ENCODE measurements at regions not wholly inside any gene's neighbourhood (a gene's known extent, or its start where the extent isn't known, plus 50 kb on each side); places are given as distances from the start of the nearest gene placed in this dataset.

DNA sequence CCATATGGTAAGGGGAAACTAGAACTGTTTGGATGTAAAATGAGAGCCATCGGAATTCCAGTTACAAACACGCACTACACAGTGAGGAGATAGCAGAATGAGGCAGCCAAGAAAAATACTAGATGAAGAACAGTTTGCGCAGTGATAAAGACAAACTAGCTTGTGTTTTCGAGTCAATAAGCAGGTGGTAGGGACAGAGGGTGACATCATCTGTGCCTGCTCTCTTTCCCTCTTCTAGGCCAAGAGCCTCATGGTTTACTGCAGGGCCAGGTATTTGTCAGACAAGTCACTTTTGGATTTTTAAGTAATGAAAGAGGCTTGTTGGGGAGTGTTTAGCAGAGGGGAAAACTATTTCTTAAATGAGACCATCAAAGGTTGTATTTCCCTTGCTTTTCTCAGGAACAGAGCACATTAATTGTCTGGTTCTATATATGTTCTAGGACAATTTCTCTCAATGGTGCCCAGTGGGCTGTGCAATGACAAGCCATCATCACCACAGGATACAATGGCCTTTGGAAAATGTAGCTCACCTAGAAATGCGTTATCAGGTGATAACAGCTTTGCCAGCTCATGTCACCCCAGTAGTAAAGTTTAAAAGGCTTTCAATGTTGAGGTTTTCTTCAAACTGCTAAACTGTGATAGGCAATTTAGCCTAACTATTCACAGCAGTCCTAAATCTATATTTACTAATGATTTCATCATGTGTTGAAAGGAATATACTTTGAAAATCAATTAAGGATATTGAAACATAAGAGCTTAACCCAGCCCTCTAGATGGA, 1210.3 kb upstream of the ZEB2 start:
- no peak for DNase-seq (ENCODE audit: low read depth in 2 of 2)

GRCh38 chr2:145729481-145729880, 1209.6 kb upstream of the ZEB2 start:
- no peak for DNase-seq (ENCODE audit: low read depth in 2 of 2)

DNA sequence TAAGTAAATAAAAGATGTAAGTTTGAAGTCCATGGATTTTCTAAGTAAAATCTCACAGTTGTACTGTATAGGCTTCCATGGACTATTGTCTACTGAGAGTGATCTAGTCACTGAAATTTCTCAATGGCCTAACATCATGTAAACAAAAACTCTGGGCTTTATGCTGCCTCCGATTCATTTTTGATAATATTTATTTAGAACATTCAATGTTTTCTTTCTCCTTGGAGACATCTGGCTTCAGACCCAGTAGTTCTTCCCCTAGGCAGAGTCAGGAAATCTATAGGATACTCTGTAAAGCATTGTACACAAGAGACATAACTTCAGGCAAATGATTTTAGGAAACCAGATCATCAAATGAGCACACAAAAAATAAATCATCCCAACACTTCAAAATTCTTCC, 1208.6 kb upstream of the ZEB2 start:
- DNase-seq (ENCODE audit: low read depth in 2 of 2) = no peak

DNA sequence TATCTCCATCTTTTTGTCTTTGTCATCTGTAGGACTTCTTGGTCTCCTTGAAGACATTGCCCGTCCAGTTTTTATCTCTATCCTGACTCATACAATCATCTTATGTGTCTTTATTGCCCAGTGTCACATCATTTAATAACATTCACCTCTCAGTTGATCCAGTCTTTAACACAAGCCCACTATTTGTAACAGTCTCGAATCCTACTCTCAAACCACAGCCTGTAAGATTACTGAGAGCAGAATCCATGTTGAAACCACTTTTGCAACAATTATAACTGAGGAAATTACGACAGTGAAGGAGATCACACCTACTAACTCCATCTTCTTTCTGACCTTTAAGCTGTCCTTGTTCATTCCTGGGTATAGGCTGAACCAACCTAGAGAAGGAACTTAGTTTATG, 1206.0 kb upstream of the ZEB2 start:
- DNase-seq (ENCODE audit: low read depth in 2 of 2) = no peak

DNA sequence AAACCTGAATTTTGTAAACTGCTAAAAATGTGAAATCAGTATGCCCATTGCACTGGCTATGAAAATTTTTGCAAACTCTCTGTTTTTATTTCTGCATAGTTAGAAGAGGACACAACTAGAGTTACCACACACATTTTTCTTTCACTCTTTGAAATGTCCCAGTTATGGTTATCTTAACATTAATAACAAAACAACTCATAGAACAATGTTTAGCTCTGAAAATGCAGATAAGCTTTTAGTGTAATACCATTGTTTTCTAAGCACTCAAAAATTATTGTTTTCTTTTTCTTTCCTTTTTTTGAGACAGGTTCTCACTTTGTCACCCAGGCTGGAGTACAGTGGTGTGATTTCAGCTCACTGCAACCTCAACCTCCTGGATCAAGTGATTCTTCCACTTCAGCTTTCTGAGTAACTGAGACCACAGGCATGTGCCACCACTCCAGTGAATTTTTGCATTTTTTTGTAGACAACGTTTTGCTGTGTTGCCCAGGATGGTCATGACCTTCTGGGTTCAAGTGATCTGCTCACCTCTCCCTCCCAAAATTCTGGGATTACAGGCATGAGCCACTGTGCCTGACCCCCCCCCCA, 1204.5 kb upstream of the ZEB2 start:
- no peak for DNase-seq (ENCODE audit: low read depth in 2 of 2)

DNA sequence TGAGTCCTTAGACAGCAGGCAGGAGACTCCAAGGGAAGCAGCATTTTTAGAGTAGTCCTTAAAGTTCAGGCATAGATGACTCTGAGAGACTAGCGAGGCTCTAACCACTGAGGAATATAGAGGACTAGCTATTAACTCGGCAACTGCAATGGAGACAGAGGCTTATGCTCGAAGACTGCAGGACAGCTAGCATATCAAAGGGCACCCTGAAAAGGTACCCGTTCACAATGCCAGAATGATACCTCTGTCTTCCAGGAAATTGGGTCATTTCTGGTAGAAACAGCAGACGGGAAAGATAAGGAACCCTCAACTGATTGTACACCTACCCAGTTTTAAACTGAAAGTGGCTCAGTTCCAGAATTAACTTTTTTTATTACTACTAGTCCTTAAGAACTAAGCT, 1204.0 kb upstream of the ZEB2 start:
- DNase-seq (ENCODE audit: low read depth in 2 of 2) = no peak

DNA sequence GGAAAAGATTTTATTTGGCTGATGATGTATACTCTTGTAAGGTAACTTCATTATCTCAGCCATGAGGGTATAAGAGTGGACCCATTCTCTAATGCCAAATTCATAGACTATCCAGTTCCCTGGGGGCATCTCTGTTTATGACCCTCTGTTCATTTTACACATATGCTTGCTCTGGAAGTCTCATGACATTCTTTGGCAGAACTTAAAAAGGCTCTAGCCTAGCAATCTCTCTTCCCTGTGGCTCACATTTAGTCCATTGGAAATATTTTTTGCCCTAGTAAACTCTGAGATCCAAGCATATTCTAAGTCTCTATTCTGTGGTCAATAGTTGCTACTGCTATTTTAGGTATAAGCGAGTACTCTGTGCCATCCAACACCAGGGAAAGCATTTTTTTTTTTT, 1201.8 kb upstream of the ZEB2 start:
- no peak for DNase-seq (ENCODE audit: low read depth in 2 of 2)

GRCh38 chr2:145715601-145716000, 1195.7 kb upstream of the ZEB2 start:
- no peak for DNase-seq (ENCODE audit: low read depth in 2 of 2)

DNA sequence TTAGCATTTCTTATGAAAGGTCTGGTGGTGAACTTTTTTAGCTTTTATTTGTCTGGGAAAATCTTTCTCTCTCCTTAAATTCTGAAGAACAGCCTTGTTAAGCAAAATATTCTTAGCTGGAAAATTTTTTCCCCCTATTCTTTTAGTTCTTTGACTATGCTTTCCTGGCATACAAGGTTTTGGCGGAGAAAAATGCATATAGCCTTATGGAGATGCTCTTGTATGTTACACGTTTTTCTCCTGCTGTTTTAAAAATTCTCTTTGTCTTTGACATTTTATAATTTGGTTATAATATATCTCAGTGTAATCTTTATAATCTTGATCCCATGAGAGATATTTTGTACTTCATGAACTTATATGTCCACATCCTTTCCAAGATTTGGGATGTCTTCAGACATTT, 1190.4 kb upstream of the ZEB2 start:
- no peak for DNase-seq (ENCODE audit: low read depth in 2 of 2)

GRCh38 chr2:145702305-145702704, 1182.4 kb upstream of the ZEB2 start:
- no peak for DNase-seq (ENCODE audit: low read depth in 2 of 2)

DNA sequence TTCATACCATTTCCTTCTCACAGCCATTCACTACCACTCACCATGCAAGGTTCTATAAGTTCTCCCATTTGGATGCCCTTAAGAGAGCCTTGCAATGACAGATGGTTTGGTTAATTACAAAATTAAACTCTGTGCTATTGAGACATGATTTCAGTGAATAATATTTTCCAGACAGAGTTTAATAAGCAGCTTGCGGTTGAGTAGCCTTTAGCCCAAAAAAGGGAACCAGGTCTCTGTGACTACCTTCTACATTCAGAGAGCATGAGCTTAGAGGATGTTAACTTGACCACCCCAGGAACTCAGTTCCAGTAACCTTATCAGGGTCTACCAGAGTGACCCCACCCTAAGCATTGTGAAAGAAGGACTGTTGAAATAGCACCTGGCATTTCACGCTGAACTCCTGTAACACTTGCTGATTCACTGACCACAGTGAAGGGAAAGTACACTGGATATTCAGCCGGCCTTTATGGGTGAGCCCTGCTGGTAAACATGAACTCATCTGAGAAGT, 1173.1 kb upstream of the ZEB2 start:
- peak in 1 of 2 experiments; percentile 11 for DNase-seq (ENCODE audit: low read depth in 2 of 2)

- DNase-seq (ENCODE audit: low read depth in 2 of 2) = no peak
These were observed 1171.7 kb upstream of the ZEB2 start for GRCh38 chr2:145691659-145692058.

DNA sequence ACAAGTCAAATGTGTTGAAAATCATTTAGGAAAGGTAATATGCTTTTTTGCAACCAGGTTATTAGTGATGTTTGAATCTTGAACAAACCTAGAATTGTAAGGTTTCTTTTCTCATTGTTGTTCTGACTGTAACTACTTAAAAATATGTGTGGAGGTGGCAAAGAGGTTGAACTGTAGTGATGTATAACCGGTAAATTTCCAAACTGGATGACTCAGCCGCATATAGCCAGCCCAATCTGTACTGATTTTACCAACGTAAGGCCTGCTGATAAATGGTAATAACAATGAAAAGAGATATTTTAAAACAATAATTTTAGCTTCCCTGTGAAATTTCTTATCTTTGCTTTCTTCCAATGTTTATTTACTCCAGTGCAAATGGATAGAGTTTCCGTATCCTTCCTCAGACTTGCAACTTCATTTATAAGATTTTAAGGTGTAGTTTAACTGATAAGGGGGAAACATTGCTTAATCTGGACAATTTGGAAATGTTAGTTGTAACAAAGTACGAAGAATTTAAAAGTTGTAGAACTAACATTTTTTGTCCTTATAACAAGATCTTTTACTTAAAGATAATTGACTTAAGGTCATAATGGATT, 1170.4 kb upstream of the ZEB2 start:
- no peak for DNase-seq (ENCODE audit: low read depth in 2 of 2)

- no peak for DNase-seq (ENCODE audit: low read depth in 2 of 2)
These were observed 1169.4 kb upstream of the ZEB2 start for GRCh38 chr2:145689277-145689676.

DNA sequence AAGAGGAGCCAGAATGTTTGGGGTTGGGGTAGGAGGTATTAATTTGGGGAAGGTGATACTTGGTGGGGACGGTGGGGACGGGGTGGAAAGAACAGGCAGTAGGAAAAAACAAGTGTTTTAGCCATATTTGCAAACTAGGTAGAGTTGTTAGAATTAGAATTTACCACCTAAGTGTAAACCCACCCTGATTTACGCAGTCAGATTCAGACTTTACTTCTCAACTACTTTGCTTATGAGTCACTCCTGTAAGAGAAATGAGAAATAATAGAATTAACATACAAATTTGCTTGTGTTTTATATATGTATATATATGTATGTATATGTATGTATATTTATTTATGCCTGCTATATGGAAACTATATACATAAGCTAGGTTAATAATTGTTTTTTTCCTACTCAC, 1168.2 kb upstream of the ZEB2 start:
- DNase-seq (ENCODE audit: low read depth in 2 of 2) = no peak

GRCh38 chr2:145687442-145688134, 1167.7 kb upstream of the ZEB2 start:
- DNase-seq (ENCODE audit: low read depth in 2 of 2) = no peak

GRCh38 chr2:145685383-145686050, 1165.6 kb upstream of the ZEB2 start:
- no peak for DNase-seq (ENCODE audit: low read depth in 2 of 2)

DNA sequence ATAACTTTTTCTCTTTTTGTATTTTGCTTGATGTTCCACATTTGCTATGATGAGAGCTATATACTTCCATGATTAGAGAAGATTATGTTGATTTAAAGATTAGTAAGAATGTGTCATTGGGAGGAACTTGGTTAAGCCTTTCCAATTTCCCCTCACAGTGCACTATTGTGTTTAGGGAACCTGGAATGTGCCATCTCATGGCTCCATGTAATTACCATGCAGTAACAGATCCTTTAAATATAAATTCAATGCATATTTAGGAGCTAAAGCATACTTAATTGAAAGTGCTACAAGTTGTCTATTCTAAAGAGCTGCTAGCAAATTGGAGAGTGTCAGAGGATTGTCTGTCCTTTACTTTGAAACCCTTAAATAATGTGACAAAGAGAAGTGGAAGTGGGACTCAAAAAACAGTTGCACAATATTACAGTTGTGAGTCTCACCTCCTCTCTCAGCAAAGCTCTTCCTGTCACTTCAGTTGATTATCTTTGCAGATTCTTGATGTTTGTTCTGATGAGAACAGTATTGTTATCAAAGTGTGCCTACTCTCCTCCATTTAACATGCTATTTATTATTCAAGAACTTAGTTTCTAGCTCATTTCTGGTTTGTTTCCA, 1162.7 kb upstream of the ZEB2 start:
- no peak for DNase-seq (ENCODE audit: low read depth in 2 of 2)

DNA sequence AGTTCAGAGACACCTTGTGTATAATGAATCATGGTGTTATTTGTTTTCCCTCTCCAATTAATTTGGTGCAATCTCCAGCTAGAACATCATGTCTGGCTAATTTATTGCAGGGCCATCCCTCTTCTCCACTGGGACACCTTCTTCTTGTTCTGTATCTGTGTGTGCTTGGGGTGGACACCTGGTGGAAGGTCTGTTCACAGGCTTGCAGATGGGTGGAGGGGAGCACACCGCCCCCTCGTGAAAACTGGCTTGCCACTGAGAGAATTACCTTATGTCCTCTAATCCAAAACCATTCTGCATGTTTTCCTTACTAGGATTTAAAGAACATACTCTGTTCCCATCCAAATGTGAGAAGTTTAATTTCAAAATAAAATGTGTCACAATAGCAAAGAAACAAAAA, 1160.4 kb upstream of the ZEB2 start:
- DNase-seq (ENCODE audit: low read depth in 2 of 2) = no peak

DNA sequence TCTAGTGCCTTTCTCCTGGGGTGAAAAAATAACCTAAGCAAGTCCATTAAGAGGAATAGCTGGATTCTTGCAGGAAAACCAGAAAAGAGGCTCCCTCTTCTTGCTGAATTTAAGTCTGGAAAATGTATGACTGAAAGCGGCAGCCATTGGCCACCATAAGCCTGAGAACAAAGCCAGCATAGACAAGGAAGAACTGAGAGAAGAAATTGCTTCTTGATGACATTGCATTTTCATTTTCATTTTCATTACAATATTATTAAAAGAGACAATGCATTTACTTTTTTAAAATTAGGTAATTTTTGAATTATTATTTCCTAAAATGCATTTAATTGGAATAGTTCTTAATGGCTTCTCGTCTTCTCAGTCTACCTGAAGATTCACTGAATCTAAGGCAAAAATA, 1157.5 kb upstream of the ZEB2 start:
- no peak for DNase-seq (ENCODE audit: low read depth in 2 of 2)

DNA sequence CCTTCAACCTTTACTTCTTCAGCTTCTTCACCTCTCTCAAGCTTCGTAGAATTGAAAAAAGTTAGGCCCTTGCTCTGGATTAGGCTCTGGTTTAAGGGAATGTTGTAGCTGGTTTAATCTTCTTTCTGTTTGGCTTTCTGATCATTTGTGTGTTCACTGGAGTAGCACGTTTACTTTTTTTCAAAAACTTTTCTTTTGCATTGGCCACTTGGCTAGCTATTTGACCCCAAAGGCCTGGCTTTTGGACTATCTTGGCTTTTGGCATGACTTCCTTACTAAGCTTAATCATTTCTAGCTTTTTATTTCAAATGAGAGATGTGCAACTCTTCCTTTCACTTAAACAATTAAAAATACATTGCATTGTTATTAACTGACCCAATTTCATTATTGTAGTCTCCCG, 1154.8 kb upstream of the ZEB2 start:
- no peak for DNase-seq (ENCODE audit: low read depth in 2 of 2)

DNA sequence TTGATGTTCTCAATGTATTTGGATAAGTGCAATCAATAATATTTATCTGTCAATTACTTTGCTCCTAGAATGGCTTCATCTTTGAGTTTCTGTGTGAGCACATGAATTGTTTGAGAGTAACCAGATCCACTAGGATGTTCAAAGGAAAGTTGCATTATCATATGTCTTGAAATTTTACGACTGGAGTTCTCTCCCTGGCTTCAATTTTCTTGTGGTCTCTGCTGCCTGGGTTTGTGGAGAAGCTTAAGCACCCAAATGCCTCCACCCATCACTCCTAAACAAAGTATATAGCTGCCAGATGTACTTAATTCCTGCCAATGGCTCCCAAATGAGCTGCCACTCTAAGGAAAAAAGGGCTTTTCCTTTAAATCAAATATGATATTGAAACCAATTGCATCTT, 1149.4 kb upstream of the ZEB2 start:
- no peak for DNase-seq (ENCODE audit: low read depth in 2 of 2)
